ENCODE measurements at regions not wholly inside any gene's neighbourhood (a gene's known extent, or its start where the extent isn't known, plus 50 kb on each side); places are given as distances from the start of the nearest gene placed in this dataset.
"Not testable (repeated sequence)": the region's sequence is repeated elsewhere in the genome, so short reads cannot be mapped to it uniquely, and the experiment has no call there.

DNA sequence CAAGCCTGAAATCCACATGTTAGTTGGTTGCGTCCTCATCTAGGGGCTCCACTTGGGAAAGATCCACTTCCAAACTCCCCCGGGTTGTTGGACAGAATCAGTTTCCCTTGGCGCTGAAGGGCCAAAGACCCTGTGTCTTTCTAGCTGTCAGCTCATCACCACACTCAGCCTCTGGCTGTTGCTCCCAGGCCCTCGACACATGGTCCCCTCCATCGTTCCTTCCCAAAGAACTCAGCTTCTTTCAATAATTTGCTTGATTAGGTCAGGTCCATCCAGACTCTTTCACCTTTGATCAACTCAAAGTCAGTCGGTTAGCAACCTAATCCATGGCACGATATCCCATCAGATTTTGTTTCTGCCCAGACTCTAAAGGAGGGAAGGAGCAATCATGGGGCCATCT is 254.8 kb upstream of the SULF2 start:
- Histone ChIP-seq H3K9ac (ENCODE audit: low read length) (no peak overlapping the region), H2BK12ac (ENCODE audit: low read length in 2 of 2) (no peak overlapping the region), H2BK120ac (ENCODE audit: low read depth, low read length) (no peak overlapping the region), H3K14ac (ENCODE audit: low read length in 2 of 2) (no peak overlapping the region), H3K4me3 (ENCODE audit: insufficient read depth in 1 of 2, low read depth in 1 of 2, low read length in 2 of 2) (no peak overlapping the region), H3K4me1 (ENCODE audit: control insufficient read depth, insufficient read depth, low read depth, low read length) (no peaks in the 10 kb centered on the region), H3K9me3 (ENCODE audit: control insufficient read depth, low read length) (peaks cover 4% of the 10 kb centered on the region), H3K18ac (ENCODE audit: low read depth in 1 of 2, low read length in 2 of 2) (no peak overlapping the region), H3K23ac (ENCODE audit: low read length in 2 of 2) (no peak overlapping the region), H2BK5ac (ENCODE audit: low read depth, low read length, poor library complexity, severe bottlenecking) (no peak overlapping the region), H3K27ac (ENCODE audit: low read length, poor library complexity, severe bottlenecking) (no peak overlapping the region), H3K79me1 (replicated peaks; ENCODE audit: low read length, poor library complexity, severe bottlenecking) (no peaks in the 10 kb centered on the region), H2BK15ac (ENCODE audit: low read depth, poor library complexity, severe bottlenecking) (no peak overlapping the region), H3K27me3 (ENCODE audit: control insufficient read depth in 1 of 2, insufficient read depth in 1 of 2, low read length in 2 of 2) (peaks cover 4 to 41% of the 10 kb centered on the region in 2 experiments), H4K8ac (ENCODE audit: low read length) (no peak overlapping the region), H2AFZ (ENCODE audit: low read depth, low read length) (no peak overlapping the region), H2AK5ac (ENCODE audit: low read length, severe bottlenecking) (no peak overlapping the region), H3K36me3 (ENCODE audit: control insufficient read depth in 1 of 2, insufficient read depth in 2 of 2, low read depth in 1 of 2, low read length in 2 of 2) (no peaks in the 10 kb centered on the region), H3K4me2 (ENCODE audit: low read length, poor library complexity, severe bottlenecking) (no peak overlapping the region), H4K91ac (ENCODE audit: low read length) (no peak overlapping the region), H3K4ac (ENCODE audit: low read depth in 1 of 2, low read length in 2 of 2) (no peak overlapping the region)
- no peak for DNase-seq
- WGBS: 74% methylated on average over 7 of the region's 7 CpGs

DNA sequence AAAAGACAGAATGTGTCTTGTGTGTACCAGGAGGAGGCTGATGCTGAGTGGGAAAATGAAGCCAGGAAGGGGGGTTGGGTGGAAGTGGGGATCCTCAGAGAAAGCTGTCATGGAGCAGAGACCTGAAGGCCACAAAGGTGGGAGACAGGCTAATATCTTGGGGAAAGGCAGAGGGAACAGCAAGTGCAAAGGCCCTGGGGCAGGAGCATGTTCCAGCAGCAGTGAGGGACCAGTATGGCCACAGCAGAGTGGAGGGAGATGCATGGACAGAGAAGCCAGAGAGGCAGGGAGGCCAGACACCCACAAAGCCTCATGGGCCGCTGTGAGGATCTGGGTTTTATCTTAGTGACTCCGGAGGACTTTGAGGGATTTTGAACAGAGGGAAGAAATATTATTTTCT is 254.2 kb upstream of the SULF2 start:
- Histone ChIP-seq H3K9me3 (ENCODE audit: control insufficient read depth, low read length) (peaks cover 4% of the 10 kb centered on the region), H3K4me3 (ENCODE audit: insufficient read depth in 1 of 2, low read depth in 1 of 2, low read length in 2 of 2) (no peak overlapping the region), H2BK120ac (ENCODE audit: low read depth, low read length) (no peak overlapping the region), H2BK15ac (ENCODE audit: low read depth, poor library complexity, severe bottlenecking) (no peak overlapping the region), H4K91ac (ENCODE audit: low read length) (no peak overlapping the region), H3K36me3 (ENCODE audit: control insufficient read depth in 1 of 2, insufficient read depth in 2 of 2, low read depth in 1 of 2, low read length in 2 of 2) (no peaks in the 10 kb centered on the region), H2BK12ac (ENCODE audit: low read length in 2 of 2) (no peak overlapping the region), H2BK5ac (ENCODE audit: low read depth, low read length, poor library complexity, severe bottlenecking) (no peak overlapping the region), H3K9ac (ENCODE audit: low read length) (no peak overlapping the region), H3K23ac (ENCODE audit: low read length in 2 of 2) (no peak overlapping the region), H3K27me3 (ENCODE audit: control insufficient read depth in 1 of 2, insufficient read depth in 1 of 2, low read length in 2 of 2) (peaks cover 4 to 41% of the 10 kb centered on the region in 2 experiments), H3K14ac (ENCODE audit: low read length in 2 of 2) (no peak overlapping the region), H4K8ac (ENCODE audit: low read length) (no peak overlapping the region), H3K79me1 (replicated peaks; ENCODE audit: low read length, poor library complexity, severe bottlenecking) (no peaks in the 10 kb centered on the region), H3K4ac (ENCODE audit: low read depth in 1 of 2, low read length in 2 of 2) (no peak overlapping the region), H3K4me2 (ENCODE audit: low read length, poor library complexity, severe bottlenecking) (no peak overlapping the region), H2AK5ac (ENCODE audit: low read length, severe bottlenecking) (no peak overlapping the region), H3K4me1 (ENCODE audit: control insufficient read depth, insufficient read depth, low read depth, low read length) (no peaks in the 10 kb centered on the region), H2AFZ (ENCODE audit: low read depth, low read length) (no peak overlapping the region), H3K27ac (ENCODE audit: low read length, poor library complexity, severe bottlenecking) (no peak overlapping the region), H3K18ac (ENCODE audit: low read depth in 1 of 2, low read length in 2 of 2) (no peak overlapping the region)
- WGBS: no CpG with 5 or more reads among the region's 2 CpGs
- DNase-seq: no peak

DNA sequence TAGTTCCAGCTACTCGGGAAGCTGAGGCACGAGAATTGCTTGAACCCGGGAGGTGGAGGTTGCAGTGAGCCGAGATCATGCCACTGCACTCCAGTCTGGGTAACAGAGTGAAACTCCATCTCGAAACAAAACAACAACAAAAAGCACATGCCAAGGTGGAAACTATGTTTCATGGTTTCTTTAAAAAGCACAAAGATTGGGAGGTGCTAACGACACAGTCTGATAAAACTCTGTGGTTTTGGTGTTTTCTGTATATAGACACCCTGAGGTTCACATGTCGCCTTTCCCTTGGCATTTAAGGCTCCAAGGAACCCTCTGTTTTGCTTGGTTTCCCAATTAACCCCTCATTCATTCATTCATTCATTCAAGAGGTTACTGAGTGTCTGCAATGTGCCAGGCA is 253.4 kb upstream of the SULF2 start:
- 93% methylated on average over 5 of the region's 7 CpGs for WGBS
- Histone ChIP-seq H3K27me3 (ENCODE audit: control insufficient read depth in 1 of 2, insufficient read depth in 1 of 2, low read length in 2 of 2) (peaks cover 4 to 38% of the 10 kb centered on the region in 2 experiments), H2BK15ac (ENCODE audit: low read depth, poor library complexity, severe bottlenecking) (no peak overlapping the region), H3K27ac (ENCODE audit: low read length, poor library complexity, severe bottlenecking) (no peak overlapping the region), H2BK12ac (ENCODE audit: low read length in 2 of 2) (no peak overlapping the region), H4K91ac (ENCODE audit: low read length) (no peak overlapping the region), H3K14ac (ENCODE audit: low read length in 2 of 2) (no peak overlapping the region), H3K9ac (ENCODE audit: low read length) (no peak overlapping the region), H2AFZ (ENCODE audit: low read depth, low read length) (no peak overlapping the region), H2BK5ac (ENCODE audit: low read depth, low read length, poor library complexity, severe bottlenecking) (no peak overlapping the region), H3K18ac (ENCODE audit: low read depth in 1 of 2, low read length in 2 of 2) (no peak overlapping the region), H3K4me2 (ENCODE audit: low read length, poor library complexity, severe bottlenecking) (no peak overlapping the region), H4K8ac (ENCODE audit: low read length) (no peak overlapping the region), H3K4ac (ENCODE audit: low read depth in 1 of 2, low read length in 2 of 2) (no peak overlapping the region), H2AK5ac (ENCODE audit: low read length, severe bottlenecking) (no peak overlapping the region), H3K36me3 (ENCODE audit: control insufficient read depth in 1 of 2, insufficient read depth in 2 of 2, low read depth in 1 of 2, low read length in 2 of 2) (no peaks in the 10 kb centered on the region), H3K79me1 (replicated peaks; ENCODE audit: low read length, poor library complexity, severe bottlenecking) (no peaks in the 10 kb centered on the region), H3K4me3 (ENCODE audit: insufficient read depth in 1 of 2, low read depth in 1 of 2, low read length in 2 of 2) (no peak overlapping the region), H3K23ac (ENCODE audit: low read length in 2 of 2) (no peak overlapping the region), H3K4me1 (ENCODE audit: control insufficient read depth, insufficient read depth, low read depth, low read length) (no peaks in the 10 kb centered on the region), H2BK120ac (ENCODE audit: low read depth, low read length) (no peak overlapping the region), H3K9me3 (ENCODE audit: control insufficient read depth, low read length) (peaks cover 4% of the 10 kb centered on the region)
- no peak for DNase-seq

DNA sequence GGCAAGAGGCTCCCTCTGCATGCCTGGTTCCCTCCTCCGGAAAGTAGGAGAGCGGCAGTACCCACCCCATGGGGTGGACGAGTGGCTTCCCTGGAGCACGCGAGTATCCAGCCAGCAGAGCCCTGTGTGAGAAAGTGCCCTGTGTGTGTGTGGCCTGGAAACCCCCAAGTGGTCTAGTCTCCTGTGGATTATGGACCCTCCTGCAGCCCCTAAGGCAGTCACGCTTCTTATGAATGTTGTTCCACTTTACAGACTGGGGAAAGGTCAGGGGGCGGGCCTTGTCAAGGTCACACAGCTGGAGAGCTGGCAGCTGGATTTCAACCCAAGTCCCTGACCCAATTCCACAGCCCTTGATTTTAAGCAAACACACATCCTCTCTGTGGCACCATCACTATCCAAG is 252.5 kb upstream of the SULF2 start:
- WGBS: 91% methylated on average over 7 of the region's 7 CpGs
- not testable (repeated sequence) for H2BK5ac ChIP-seq (ENCODE audit: low read depth, low read length, poor library complexity, severe bottlenecking); H2AFZ ChIP-seq (ENCODE audit: low read depth, low read length); H3K36me3 ChIP-seq (ENCODE audit: control insufficient read depth in 1 of 2, insufficient read depth in 2 of 2, low read depth in 1 of 2, low read length in 2 of 2); H4K91ac ChIP-seq (ENCODE audit: low read length); H3K23ac ChIP-seq (ENCODE audit: low read length in 2 of 2); H3K4me3 ChIP-seq (ENCODE audit: insufficient read depth in 1 of 2, low read depth in 1 of 2, low read length in 2 of 2); H2BK120ac ChIP-seq (ENCODE audit: low read depth, low read length); H3K27ac ChIP-seq (ENCODE audit: low read length, poor library complexity, severe bottlenecking); H3K79me1 ChIP-seq (replicated peaks; ENCODE audit: low read length, poor library complexity, severe bottlenecking); H3K4me1 ChIP-seq (ENCODE audit: control insufficient read depth, insufficient read depth, low read depth, low read length); DNase-seq; H2BK15ac ChIP-seq (ENCODE audit: low read depth, poor library complexity, severe bottlenecking); H2AK5ac ChIP-seq (ENCODE audit: low read length, severe bottlenecking); H3K14ac ChIP-seq (ENCODE audit: low read length in 2 of 2); H3K4me2 ChIP-seq (ENCODE audit: low read length, poor library complexity, severe bottlenecking); H3K9me3 ChIP-seq (ENCODE audit: control insufficient read depth, low read length); H2BK12ac ChIP-seq (ENCODE audit: low read length in 2 of 2); H3K9ac ChIP-seq (ENCODE audit: low read length); H3K4ac ChIP-seq (ENCODE audit: low read depth in 1 of 2, low read length in 2 of 2); H3K18ac ChIP-seq (ENCODE audit: low read depth in 1 of 2, low read length in 2 of 2); H4K8ac ChIP-seq (ENCODE audit: low read length)
- H3K27me3 ChIP-seq (ENCODE audit: control insufficient read depth in 1 of 2, insufficient read depth in 1 of 2, low read length in 2 of 2): peaks cover 4 to 33% of the 10 kb centered on the region in 2 experiments
